ENCODE measurements at regions not wholly inside any gene's neighbourhood (a gene's known extent, or its start where the extent isn't known, plus 50 kb on each side); places are given as distances from the start of the nearest gene placed in this dataset.

DNA sequence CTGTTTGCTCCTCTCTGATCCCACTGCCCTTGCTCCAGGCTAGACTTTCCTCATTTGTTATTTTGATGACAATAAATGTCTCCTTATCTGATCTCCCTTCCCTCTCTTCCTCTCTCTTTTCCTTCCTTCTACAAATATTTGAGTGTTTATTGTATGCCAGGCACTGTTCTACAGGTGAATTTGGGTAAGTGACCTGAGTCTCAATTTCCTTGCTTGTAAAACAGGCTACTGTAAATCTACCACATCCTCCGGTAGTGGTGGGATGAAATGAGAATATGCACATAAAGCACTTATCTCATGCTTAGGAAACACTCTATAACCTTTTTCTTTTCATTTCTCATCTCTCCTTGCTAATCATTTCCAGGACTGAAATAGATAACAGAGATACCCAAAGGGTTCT, 86.4 kb downstream of the HMHB1 start:
- TF ChIP-seq, protein P1, sequence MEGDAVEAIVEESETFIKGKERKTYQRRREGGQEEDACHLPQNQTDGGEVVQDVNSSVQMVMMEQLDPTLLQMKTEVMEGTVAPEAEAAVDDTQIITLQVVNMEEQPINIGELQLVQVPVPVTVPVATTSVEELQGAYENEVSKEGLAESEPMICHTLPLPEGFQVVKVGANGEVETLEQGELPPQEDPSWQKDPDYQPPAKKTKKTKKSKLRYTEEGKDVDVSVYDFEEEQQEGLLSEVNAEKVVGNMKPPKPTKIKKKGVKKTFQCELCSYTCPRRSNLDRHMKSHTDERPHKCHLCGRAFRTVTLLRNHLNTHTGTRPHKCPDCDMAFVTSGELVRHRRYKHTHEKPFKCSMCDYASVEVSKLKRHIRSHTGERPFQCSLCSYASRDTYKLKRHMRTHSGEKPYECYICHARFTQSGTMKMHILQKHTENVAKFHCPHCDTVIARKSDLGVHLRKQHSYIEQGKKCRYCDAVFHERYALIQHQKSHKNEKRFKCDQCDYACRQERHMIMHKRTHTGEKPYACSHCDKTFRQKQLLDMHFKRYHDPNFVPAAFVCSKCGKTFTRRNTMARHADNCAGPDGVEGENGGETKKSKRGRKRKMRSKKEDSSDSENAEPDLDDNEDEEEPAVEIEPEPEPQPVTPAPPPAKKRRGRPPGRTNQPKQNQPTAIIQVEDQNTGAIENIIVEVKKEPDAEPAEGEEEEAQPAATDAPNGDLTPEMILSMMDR (IDR thresholded peaks at IDR 0.05; ENCODE audit: low read length, missing control alignments) = no peak
- DNase-seq (ENCODE audit: low read depth) = no peak
- no peak overlapping the region for H3K4me3 ChIP-seq (replicated peaks; ENCODE audit: low read depth, low read length)

DNA sequence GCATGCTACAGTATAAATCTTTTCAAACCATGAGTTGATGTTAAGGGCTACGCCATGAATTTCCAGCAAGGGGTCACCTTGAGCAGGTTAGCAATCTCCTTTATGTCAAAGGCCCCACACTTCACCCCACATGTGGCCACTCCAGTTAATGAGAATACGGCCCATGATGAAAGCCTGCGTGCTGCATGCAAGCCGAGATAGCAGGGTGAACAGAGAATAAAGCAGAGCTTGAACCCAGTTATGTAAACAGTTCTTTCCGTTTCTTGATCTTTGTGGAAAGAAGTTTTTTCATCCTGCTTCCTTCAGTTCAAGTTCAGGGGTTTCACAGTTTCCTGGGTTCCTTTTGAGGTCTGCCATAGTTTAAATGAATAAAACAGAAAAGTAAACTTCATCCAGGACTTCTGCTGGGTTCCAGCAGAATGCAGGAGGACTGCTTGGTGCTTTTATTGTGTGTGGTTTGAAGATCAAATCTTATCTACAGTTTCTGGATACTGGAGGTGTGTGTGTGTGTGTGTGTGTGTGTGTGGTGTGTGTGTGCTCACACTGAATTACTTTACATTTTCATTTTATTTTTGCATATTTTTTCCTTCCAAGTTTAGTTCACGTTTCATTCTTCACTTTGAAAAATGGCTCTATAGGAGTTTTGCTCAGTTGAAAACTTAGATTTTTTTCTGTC, 87.1 kb downstream of the HMHB1 start:
- H3K4me3 ChIP-seq (replicated peaks; ENCODE audit: low read depth, low read length) = no peak overlapping the region
- TF ChIP-seq, protein P1 (IDR thresholded peaks at IDR 0.05; ENCODE audit: low read length, missing control alignments) = no peak
- DNase-seq (ENCODE audit: low read depth) = no peak

DNA sequence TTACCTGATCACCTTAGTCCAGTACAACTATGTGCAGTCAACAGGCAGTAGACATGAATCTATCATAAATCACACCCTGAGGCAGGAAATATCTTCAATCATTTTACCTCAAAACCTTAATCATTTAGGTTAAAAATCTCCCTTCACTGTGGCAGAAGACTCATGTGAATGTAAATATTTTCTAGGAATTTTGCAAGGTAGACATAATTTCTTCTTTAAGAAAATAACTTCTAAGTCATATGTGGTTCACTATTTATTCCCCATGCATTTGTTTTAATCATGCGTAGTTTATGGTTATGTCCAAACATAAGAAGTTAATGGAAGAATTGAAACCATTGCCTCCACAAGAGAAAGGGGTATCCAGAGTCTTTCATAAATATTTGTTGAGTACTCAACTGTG, 97.0 kb downstream of the HMHB1 start:
- DNase-seq (ENCODE audit: low read depth) = no peak
- TF ChIP-seq, protein P1 (IDR thresholded peaks at IDR 0.05; ENCODE audit: low read length, missing control alignments) = no peak
- no peak overlapping the region for H3K4me3 ChIP-seq (replicated peaks; ENCODE audit: low read depth, low read length)

DNA sequence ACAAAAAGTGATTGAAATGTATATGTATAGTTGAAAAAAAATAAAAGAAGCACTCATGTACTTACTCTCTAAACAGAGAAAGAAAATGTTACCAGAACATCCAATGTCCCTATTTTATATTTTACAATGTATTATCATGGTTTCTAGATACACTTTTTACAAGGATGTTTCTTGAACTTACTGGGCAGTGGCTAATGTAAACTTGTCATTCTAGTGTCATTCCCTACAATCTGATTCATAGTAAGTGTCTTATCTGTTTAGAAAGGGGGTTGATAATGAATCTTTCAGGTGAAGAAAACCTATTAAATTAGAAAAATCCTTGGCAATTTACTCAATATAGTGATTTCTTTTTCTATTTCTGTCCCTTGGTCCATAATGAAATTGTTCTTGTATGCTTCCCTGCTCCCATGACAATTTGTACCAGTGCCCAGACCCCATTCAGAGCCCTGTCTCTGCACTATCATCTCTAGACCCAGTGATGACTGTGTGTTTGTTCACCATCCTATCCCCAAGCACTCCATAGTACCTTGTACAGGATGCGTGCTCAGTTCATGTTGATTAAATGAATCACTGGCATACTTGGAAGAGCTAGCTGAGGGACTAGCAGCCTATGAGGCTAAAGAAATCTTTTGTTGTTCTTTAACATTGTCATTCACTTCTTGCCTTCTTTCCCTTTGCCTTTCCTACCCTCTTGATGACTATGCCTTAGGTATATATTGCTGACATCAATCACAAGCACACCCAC, 101.2 kb downstream of the HMHB1 start:
- TF ChIP-seq, protein P1 (IDR thresholded peaks at IDR 0.05; ENCODE audit: low read length, missing control alignments) = no peak
- no peak overlapping the region for H3K4me3 ChIP-seq (replicated peaks; ENCODE audit: low read depth, low read length)
- peak; percentile 57 for DNase-seq (ENCODE audit: low read depth)

DNA sequence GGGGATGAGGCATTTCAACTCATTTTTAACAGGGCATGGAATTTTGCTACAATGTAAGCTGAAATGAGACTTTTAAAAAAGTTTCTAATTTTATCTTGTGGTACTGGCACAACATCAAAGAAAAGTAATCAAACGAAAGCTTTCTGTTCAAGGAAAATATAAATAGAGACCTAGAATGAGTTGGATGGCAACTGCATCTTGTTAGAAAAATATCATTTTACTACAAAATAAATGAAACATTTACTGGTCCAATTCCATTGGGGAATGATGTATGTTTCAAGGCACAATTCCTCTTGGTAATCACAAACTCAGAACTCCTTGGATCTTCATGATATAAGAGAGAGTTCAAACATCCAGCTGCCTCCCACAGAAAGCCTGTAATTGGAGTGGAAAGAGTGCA, 102.8 kb downstream of the HMHB1 start:
- H3K4me3 ChIP-seq (replicated peaks; ENCODE audit: low read depth, low read length) = no peak overlapping the region
- TF ChIP-seq, protein P1 (IDR thresholded peaks at IDR 0.05; ENCODE audit: low read length, missing control alignments) = no peak
- no peak for DNase-seq (ENCODE audit: low read depth)

DNA sequence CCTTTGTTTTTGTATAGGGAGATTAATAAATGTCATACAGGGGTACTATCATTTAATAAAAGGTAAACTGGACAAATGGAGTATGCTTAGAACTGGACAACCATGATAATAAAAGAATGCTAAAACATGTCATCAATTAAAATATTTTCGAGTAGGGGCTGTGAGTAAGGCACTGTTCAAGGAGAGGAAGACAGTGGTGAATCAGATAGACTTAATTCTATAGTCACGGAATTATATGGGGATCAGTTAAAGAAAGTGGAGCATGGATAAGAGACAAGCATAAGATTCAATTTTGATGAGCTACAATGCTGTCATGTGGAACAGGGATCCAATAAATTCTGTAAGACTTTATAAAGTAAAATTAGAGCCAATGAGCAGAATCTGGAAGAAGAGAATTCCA, 104.5 kb downstream of the HMHB1 start:
- TF ChIP-seq, protein P1 (IDR thresholded peaks at IDR 0.05; ENCODE audit: low read length, missing control alignments) = no peak
- DNase-seq (ENCODE audit: low read depth) = no peak
- H3K4me3 ChIP-seq (replicated peaks; ENCODE audit: low read depth, low read length) = no peak overlapping the region

Measured in fibroblast of pulmonary artery (primary cell).